AG10803 (cell line): ENCODE measurements at regions not wholly inside any gene's neighbourhood (a gene's known extent, or its start where the extent isn't known, plus 50 kb on each side); places are given as distances from the start of the nearest gene placed in this dataset.

ENCODE experiments used
- DNase-seq: peaks from one replicate; pipeline ENCODE4 v3.0.0; 2010; ENCODE audit warnings: low read depth
- H3K4me3 ChIP-seq: 2 replicates; pipeline ENCODE4 v1.5.1; 2011; ENCODE audit warnings: mild to moderate bottlenecking, low read length, control low read depth
- CTCF ChIP-seq: conservative IDR thresholded peaks from 2 replicates; pipeline ENCODE4 v1.5.1; 2011; ENCODE audit warnings: mild to moderate bottlenecking, low read length, control low read depth, inconsistent platforms

GRCh38 chr15:39096608-39097205, 484.2 kb upstream of the THBS1 start:
- H3K4me3 ChIP-seq, result no peak overlapping the region
- TF ChIP-seq CTCF, result no peak
- peak; percentile 58 for DNase-seq

GRCh38 chr15:39099524-39099923, 481.4 kb upstream of the THBS1 start:
- DNase-seq, result no peak
- TF ChIP-seq CTCF, result no peak
- H3K4me3 ChIP-seq, result no peak overlapping the region

- no peak overlapping the region for H3K4me3 ChIP-seq
- DNase-seq, result no peak
- TF ChIP-seq CTCF, result no peak
Observed at GRCh38 chr15:39100106-39100660, 480.7 kb upstream of the THBS1 start.

GRCh38 chr15:39102431-39102830, 478.4 kb upstream of the THBS1 start:
- no peak for TF ChIP-seq CTCF
- DNase-seq, result peak; percentile 65

GRCh38 chr15:39106950-39107349, 473.9 kb upstream of the THBS1 start:
- no peak overlapping the region for H3K4me3 ChIP-seq
- TF ChIP-seq CTCF, result no peak
- DNase-seq, result no peak

More at GRCh38 chr15:39102431-39102830, 478.4 kb upstream of the THBS1 start:
- no peak overlapping the region for H3K4me3 ChIP-seq

GRCh38 chr15:39108021-39108420, 472.9 kb upstream of the THBS1 start:
- no peak for TF ChIP-seq CTCF
- no peak overlapping the region for H3K4me3 ChIP-seq
- peak; percentile 61 for DNase-seq

GRCh38 chr15:39110336-39110735, 470.5 kb upstream of the THBS1 start:
- H3K4me3 ChIP-seq, result no peak overlapping the region
- DNase-seq, result peak; percentile 80
- TF ChIP-seq CTCF, result no peak
